MM.1S (cell line): ENCODE measurements at regions not wholly inside any gene's neighbourhood (a gene's known extent, or its start where the extent isn't known, plus 50 kb on each side); places are given as distances from the start of the nearest gene placed in this dataset.
"Not testable (repeated sequence)": the region's sequence is repeated elsewhere in the genome, so short reads cannot be mapped to it uniquely, and the experiment has no call there.

Experiments used
- CTCF ChIP-seq: fragments of 300-600 bp; sonication (generic); IDR thresholded peaks from 2 replicates; pipeline ENCODE4 v1.5.1; 2016; ENCODE audit warnings: antibody characterized with exemption, low read length, mixed read lengths
- EZH2phosphoT487 ChIP-seq: fragments of 300-600 bp; sonication (generic); IDR thresholded peaks from 2 replicates; pipeline ENCODE4 v1.6.1; 2018; ENCODE audit warnings: antibody characterized with exemption, low read length

- TF ChIP-seq CTCF, EZH2phosphoT487: not testable (repeated sequence)
These were observed 467.1 kb downstream of the FAM72C start for GRCh38 chr1:143504703-143505102.
